Neural cell (in vitro differentiated cells): ENCODE measurements at regions not wholly inside any gene's neighbourhood (a gene's known extent, or its start where the extent isn't known, plus 50 kb on each side); places are given as distances from the start of the nearest gene placed in this dataset.

Experiments used
- H2AFZ ChIP-seq: fragments of 200-600, 300-800 bp; sonication (generic), shearing (Covaris generic); 2 replicates; pipeline ENCODE4 v1.6.0; 2014; ENCODE audit warnings: low read depth, mild to moderate bottlenecking, antibody characterized with exemption, low read length, moderate library complexity
- H3F3A ChIP-seq: fragments of 200-600 bp; shearing (Covaris generic); 2 replicates; pipeline ENCODE4 v1.6.1; 2016; ENCODE audit warnings: mild to moderate bottlenecking, moderate library complexity, mixed read lengths, antibody characterized with exemption, low read length; ENCODE audit not compliant: insufficient read depth, poor library complexity, severe bottlenecking
- H3K27ac ChIP-seq: fragments of 200-600, 300-800 bp; sonication (generic), shearing (Covaris generic); 2 replicates; pipeline ENCODE4 v1.5.1; 2014; ENCODE audit warnings: mild to moderate bottlenecking, low read length, moderate library complexity
- H3K27me3 ChIP-seq: fragments of 300-800, 200-600 bp; sonication (generic), shearing (Covaris generic); 2 replicates; pipeline ENCODE4 v1.6.0; 2014; ENCODE audit warnings: mild to moderate bottlenecking, low read depth, low read length, moderate library complexity; ENCODE audit not compliant: insufficient read depth
- H3K36me3 ChIP-seq: fragments of 300-800, 200-600 bp; sonication (generic), shearing (Covaris generic); 2 replicates; pipeline ENCODE4 v1.5.1; 2014; ENCODE audit warnings: mild to moderate bottlenecking, antibody characterized with exemption, low read length, moderate library complexity; ENCODE audit not compliant: insufficient read depth
- H3K4me2 ChIP-seq: fragments of 300-800, 200-600 bp; sonication (generic), shearing (Covaris generic); 2 replicates; pipeline ENCODE4 v1.6.0; 2014; ENCODE audit warnings: mild to moderate bottlenecking, low read length
- H3K4me3 ChIP-seq: fragments of 300-800, 200-600 bp; sonication (generic), shearing (Covaris generic); 2 replicates; pipeline ENCODE4 v1.5.1; 2014; ENCODE audit warnings: mild to moderate bottlenecking, low read length, moderate library complexity
- H3K79me2 ChIP-seq: fragments of 200-600 bp; shearing (Covaris generic); replicated peaks from 2 replicates; pipeline ENCODE4 v1.6.0; 2014; ENCODE audit warnings: mild to moderate bottlenecking, low read length, moderate library complexity; ENCODE audit not compliant: insufficient read depth
- H3K9ac ChIP-seq: fragments of 300-800, 200-600 bp; sonication (generic), shearing (Covaris generic); 2 replicates; pipeline ENCODE4 v1.6.1; 2016; ENCODE audit warnings: mild to moderate bottlenecking, low read length, mixed read lengths
- H3K9me2 ChIP-seq: fragments of 200-600 bp; shearing (Covaris generic); 2 replicates; pipeline ENCODE4 v1.6.1; 2016; ENCODE audit warnings: mild to moderate bottlenecking, low read length, mixed read lengths; ENCODE audit not compliant: insufficient read depth
- H3K9me3 ChIP-seq: fragments of 200-600, 300-800 bp; sonication (generic), shearing (Covaris generic); 2 replicates; pipeline ENCODE4 v1.6.1; 2016; ENCODE audit warnings: mild to moderate bottlenecking, mixed run types, low read length, moderate library complexity, mixed read lengths
- H4K20me1 ChIP-seq: fragments of 200-600 bp; shearing (Covaris generic); 2 replicates; pipeline ENCODE4 v1.6.1; 2016; ENCODE audit warnings: mild to moderate bottlenecking, mixed run types; ENCODE audit not compliant: insufficient read depth
- EP300 ChIP-seq: fragments of 450-650 bp; conservative IDR thresholded peaks from 2 replicates; pipeline ENCODE4 v1.6.1; 2014; ENCODE audit warnings: antibody characterized with exemption, mild to moderate bottlenecking, moderate library complexity; ENCODE audit not compliant: poor library complexity, severe bottlenecking
- EZH2 ChIP-seq: fragments of 200-600, 300-800 bp; shearing (Covaris generic), sonication (generic); IDR thresholded peaks from 2 replicates; pipeline ENCODE4 v1.6.1; 2014; ENCODE audit warnings: antibody characterized with exemption, low read length, borderline replicate concordance, mild to moderate bottlenecking; ENCODE audit not compliant: insufficient read depth, poor library complexity, severe bottlenecking
- MXI1 ChIP-seq: fragments of 450-650 bp; conservative IDR thresholded peaks from 2 replicates; pipeline ENCODE4 v1.6.1; 2014; ENCODE audit warnings: antibody characterized with exemption, mild to moderate bottlenecking; ENCODE audit not compliant: poor library complexity, severe bottlenecking
- POLR2AphosphoS5 ChIP-seq: IDR thresholded peaks from 2 replicates; pipeline ENCODE4 v1.6.1; 2012
- RAD21 ChIP-seq: fragments of 450-650 bp; conservative IDR thresholded peaks from 2 replicates; pipeline ENCODE4 v1.6.1; 2014; ENCODE audit warnings: antibody characterized with exemption, mild to moderate bottlenecking, moderate library complexity
- SMC3 ChIP-seq: fragments of 450-650 bp; conservative IDR thresholded peaks from 2 replicates; pipeline ENCODE4 v1.6.1; 2014; ENCODE audit warnings: antibody characterized with exemption, mild to moderate bottlenecking, moderate library complexity; ENCODE audit not compliant: poor library complexity
- TAF1 ChIP-seq: IDR thresholded peaks from 2 replicates; pipeline ENCODE4 v1.6.1; 2012; ENCODE audit warnings: low read depth
- TF ChIP-seq, protein P1 (sequence below): fragments of 450-650 bp; IDR thresholded peaks from 2 replicates; pipeline ENCODE4 v1.5.1; 2014; ENCODE audit warnings: antibody characterized with exemption, mild to moderate bottlenecking, moderate library complexity; ENCODE audit not compliant: poor library complexity, severe bottlenecking
- TF ChIP-seq, protein P2 (sequence below): IDR thresholded peaks from 2 replicates; pipeline ENCODE4 v1.6.1; 2012; ENCODE audit warnings: borderline replicate concordance

DNA sequence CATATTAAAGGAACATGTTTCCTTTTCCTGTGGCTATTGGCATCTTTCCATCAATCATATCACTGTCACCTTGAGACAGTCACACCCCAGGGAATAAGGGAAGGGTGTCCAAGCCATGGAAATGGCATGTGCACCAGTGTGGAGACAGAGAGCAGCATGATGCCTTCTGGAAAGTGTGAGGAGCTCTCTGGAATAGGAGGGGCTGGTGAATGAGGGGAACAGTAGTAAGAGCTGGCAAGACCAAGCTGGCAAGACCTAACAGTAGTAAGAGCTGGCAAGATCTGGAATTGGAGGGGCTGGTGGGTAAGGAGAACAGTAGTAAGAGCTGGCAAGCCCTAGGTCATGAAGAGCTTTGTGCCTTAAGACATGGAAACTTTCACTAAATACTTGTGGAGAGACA lies 186.7 kb downstream of the C1orf94 start:
- Histone ChIP-seq H3K9ac (no peak overlapping the region), H3K79me2 (no peaks in the 10 kb centered on the region), H3K27ac (no peak overlapping the region), H4K20me1 (no peaks in the 10 kb centered on the region), H3K4me3 (no peak overlapping the region), H3K27me3 (no peaks in the 10 kb centered on the region), H3K9me2 (no peaks in the 10 kb centered on the region), H3K4me2 (no peak overlapping the region), H3K36me3 (no peaks in the 10 kb centered on the region), H3K9me3 (no peaks in the 10 kb centered on the region), H3F3A (no peaks in the 10 kb centered on the region), H2AFZ (no peak overlapping the region)
- TF ChIP-seq, protein P1, sequence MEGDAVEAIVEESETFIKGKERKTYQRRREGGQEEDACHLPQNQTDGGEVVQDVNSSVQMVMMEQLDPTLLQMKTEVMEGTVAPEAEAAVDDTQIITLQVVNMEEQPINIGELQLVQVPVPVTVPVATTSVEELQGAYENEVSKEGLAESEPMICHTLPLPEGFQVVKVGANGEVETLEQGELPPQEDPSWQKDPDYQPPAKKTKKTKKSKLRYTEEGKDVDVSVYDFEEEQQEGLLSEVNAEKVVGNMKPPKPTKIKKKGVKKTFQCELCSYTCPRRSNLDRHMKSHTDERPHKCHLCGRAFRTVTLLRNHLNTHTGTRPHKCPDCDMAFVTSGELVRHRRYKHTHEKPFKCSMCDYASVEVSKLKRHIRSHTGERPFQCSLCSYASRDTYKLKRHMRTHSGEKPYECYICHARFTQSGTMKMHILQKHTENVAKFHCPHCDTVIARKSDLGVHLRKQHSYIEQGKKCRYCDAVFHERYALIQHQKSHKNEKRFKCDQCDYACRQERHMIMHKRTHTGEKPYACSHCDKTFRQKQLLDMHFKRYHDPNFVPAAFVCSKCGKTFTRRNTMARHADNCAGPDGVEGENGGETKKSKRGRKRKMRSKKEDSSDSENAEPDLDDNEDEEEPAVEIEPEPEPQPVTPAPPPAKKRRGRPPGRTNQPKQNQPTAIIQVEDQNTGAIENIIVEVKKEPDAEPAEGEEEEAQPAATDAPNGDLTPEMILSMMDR, result no peak
- no peak for TF ChIP-seq TAF1
- TF ChIP-seq MXI1, result no peak
- no peak for TF ChIP-seq RAD21
- TF ChIP-seq EZH2, result no peak

DNA sequence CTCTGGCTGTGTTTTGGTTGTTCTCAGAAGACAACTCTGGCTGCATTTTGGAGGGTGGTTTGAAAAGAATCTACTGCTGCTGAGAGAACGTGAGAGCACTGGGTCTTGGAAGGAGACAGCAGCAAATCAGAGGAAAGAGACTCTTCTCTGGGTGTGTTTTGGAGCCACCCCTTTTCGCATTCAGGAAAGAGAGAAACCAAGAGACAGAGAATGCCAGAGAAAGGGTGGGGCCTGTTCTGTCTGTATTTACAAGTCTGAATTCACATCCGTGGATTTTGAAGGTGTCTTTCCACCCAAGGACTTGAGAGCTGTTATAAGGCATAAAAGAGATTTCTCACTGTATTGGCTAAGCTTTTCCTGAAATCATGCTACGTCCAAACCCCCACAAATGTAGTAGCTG lies 187.2 kb downstream of the C1orf94 start:
- Histone ChIP-seq H2AFZ (no peak overlapping the region), H3K9ac (no peak overlapping the region), H3K4me3 (no peak overlapping the region), H3K27ac (no peak overlapping the region), H3K4me2 (no peak overlapping the region), H3K9me3 (no peaks in the 10 kb centered on the region), H3K36me3 (no peaks in the 10 kb centered on the region), H4K20me1 (no peaks in the 10 kb centered on the region), H3K79me2 (no peaks in the 10 kb centered on the region), H3K27me3 (no peaks in the 10 kb centered on the region), H3K9me2 (no peaks in the 10 kb centered on the region), H3F3A (no peaks in the 10 kb centered on the region)
- TF ChIP-seq EP300 (no peak), RAD21 (no peak), SMC3 (no peak), EZH2 (no peak), TAF1 (no peak), MXI1 (no peak), POLR2AphosphoS5 (no peak)
- TF ChIP-seq, protein P1, result no peak
- TF ChIP-seq, protein P2, sequence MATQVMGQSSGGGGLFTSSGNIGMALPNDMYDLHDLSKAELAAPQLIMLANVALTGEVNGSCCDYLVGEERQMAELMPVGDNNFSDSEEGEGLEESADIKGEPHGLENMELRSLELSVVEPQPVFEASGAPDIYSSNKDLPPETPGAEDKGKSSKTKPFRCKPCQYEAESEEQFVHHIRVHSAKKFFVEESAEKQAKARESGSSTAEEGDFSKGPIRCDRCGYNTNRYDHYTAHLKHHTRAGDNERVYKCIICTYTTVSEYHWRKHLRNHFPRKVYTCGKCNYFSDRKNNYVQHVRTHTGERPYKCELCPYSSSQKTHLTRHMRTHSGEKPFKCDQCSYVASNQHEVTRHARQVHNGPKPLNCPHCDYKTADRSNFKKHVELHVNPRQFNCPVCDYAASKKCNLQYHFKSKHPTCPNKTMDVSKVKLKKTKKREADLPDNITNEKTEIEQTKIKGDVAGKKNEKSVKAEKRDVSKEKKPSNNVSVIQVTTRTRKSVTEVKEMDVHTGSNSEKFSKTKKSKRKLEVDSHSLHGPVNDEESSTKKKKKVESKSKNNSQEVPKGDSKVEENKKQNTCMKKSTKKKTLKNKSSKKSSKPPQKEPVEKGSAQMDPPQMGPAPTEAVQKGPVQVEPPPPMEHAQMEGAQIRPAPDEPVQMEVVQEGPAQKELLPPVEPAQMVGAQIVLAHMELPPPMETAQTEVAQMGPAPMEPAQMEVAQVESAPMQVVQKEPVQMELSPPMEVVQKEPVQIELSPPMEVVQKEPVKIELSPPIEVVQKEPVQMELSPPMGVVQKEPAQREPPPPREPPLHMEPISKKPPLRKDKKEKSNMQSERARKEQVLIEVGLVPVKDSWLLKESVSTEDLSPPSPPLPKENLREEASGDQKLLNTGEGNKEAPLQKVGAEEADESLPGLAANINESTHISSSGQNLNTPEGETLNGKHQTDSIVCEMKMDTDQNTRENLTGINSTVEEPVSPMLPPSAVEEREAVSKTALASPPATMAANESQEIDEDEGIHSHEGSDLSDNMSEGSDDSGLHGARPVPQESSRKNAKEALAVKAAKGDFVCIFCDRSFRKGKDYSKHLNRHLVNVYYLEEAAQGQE, result no peak
